HUDEP-2 (cell line): ENCODE measurements at regions not wholly inside any gene's neighbourhood (a gene's known extent, or its start where the extent isn't known, plus 50 kb on each side); places are given as distances from the start of the nearest gene placed in this dataset.

Experiments used
- DNase-seq, 76 experiments: peaks; one replicate each; lab custom pipeline; 2025; ENCODE audit not compliant: unreplicated experiment in 76 of 76; lab: John Stamatoyannopoulos, UW

- DNase-seq: no peak
Measured at GRCh38 chr5:107325866-107326265, 344.9 kb downstream of the EFNA5 start.

GRCh38 chr5:107324809-107325208, 345.9 kb downstream of the EFNA5 start:
- DNase-seq: no peak

- no peak for DNase-seq
Measured at GRCh38 chr5:107324071-107324470, 346.7 kb downstream of the EFNA5 start.

GRCh38 chr5:107323536-107323935, 347.2 kb downstream of the EFNA5 start:
- DNase-seq: no peak

- no peak for DNase-seq
Measured at GRCh38 chr5:107322936-107323335, 347.8 kb downstream of the EFNA5 start.

- DNase-seq: no peak
Measured at GRCh38 chr5:107321906-107322305, 348.8 kb downstream of the EFNA5 start.

GRCh38 chr5:107320846-107321245, 349.9 kb downstream of the EFNA5 start:
- no peak for DNase-seq

GRCh38 chr5:107320376-107320775, 350.4 kb downstream of the EFNA5 start:
- DNase-seq: no peak

GRCh38 chr5:107319901-107320300, 350.8 kb downstream of the EFNA5 start:
- no peak for DNase-seq

- DNase-seq: no peak
Measured at GRCh38 chr5:107314330-107314729, 356.4 kb downstream of the EFNA5 start.

GRCh38 chr5:107313921-107314320, 356.8 kb downstream of the EFNA5 start:
- no peak for DNase-seq

- DNase-seq: no peak
Measured at GRCh38 chr5:107313098-107313497, 357.6 kb downstream of the EFNA5 start.

GRCh38 chr5:107310181-107310580, 360.6 kb downstream of the EFNA5 start:
- no peak for DNase-seq

- DNase-seq: no peak
Measured at GRCh38 chr5:107306594-107306993, 364.1 kb downstream of the EFNA5 start.

- no peak for DNase-seq
Measured at GRCh38 chr5:107306002-107306401, 364.7 kb downstream of the EFNA5 start.

GRCh38 chr5:107304684-107305083, 366.1 kb downstream of the EFNA5 start:
- no peak for DNase-seq

GRCh38 chr5:107303171-107303968, 367.4 kb downstream of the EFNA5 start:
- DNase-seq: no peak

GRCh38 chr5:107302441-107302840, 368.3 kb downstream of the EFNA5 start:
- no peak for DNase-seq

- DNase-seq: no peak
Measured at GRCh38 chr5:107301999-107302398, 368.7 kb downstream of the EFNA5 start.

GRCh38 chr5:107300721-107301327, 369.9 kb downstream of the EFNA5 start:
- DNase-seq: no peak

GRCh38 chr5:107296572-107296971, 374.2 kb downstream of the EFNA5 start:
- DNase-seq: no peak

GRCh38 chr5:107295914-107296313, 374.8 kb downstream of the EFNA5 start:
- no peak for DNase-seq
